Smooth muscle cell (in vitro differentiated cells): ENCODE measurements at regions not wholly inside any gene's neighbourhood (a gene's known extent, or its start where the extent isn't known, plus 50 kb on each side); places are given as distances from the start of the nearest gene placed in this dataset.

Experiments used
- DNase-seq: peaks from one replicate; lab custom pipeline; 2025; ENCODE audit not compliant: unreplicated experiment; lab: John Stamatoyannopoulos, UW
- H2AFZ ChIP-seq: fragments of 200-600 bp; sonication (generic); 2 replicates; pipeline ENCODE4 v1.6.0; 2016; ENCODE audit warnings: antibody characterized with exemption, low read depth, mild to moderate bottlenecking
- H3F3A ChIP-seq: fragments of 200-600 bp; sonication (generic); 2 replicates; pipeline ENCODE4 v1.6.0; 2017; ENCODE audit warnings: antibody characterized with exemption, low read depth
- H3K27ac ChIP-seq: fragments of 200-600 bp; sonication (generic); 2 replicates; pipeline ENCODE4 v1.5.1; 2016; ENCODE audit warnings: low read depth, mild to moderate bottlenecking
- H3K27me3 ChIP-seq: fragments of 200-600 bp; sonication (generic); 2 replicates; pipeline ENCODE4 v1.6.1; 2016; ENCODE audit warnings: low read depth, mild to moderate bottlenecking
- H3K36me3 ChIP-seq: fragments of 200-600 bp; sonication (generic); 2 replicates; pipeline ENCODE4 v1.5.1; 2016; ENCODE audit warnings: low read depth
- H3K4me1 ChIP-seq: fragments of 200-600 bp; sonication (generic); 2 replicates; pipeline ENCODE4 v1.5.1; 2016; ENCODE audit warnings: low read depth
- H3K4me2 ChIP-seq: fragments of 200-600 bp; sonication (generic); 2 replicates; pipeline ENCODE4 v1.6.0; 2016; ENCODE audit warnings: mild to moderate bottlenecking
- H3K4me3 ChIP-seq: fragments of 200-600 bp; sonication (generic); 2 replicates; pipeline ENCODE4 v1.5.1; 2016; ENCODE audit warnings: mild to moderate bottlenecking
- H3K79me2 ChIP-seq: fragments of 200-600 bp; sonication (generic); 2 replicates; pipeline ENCODE4 v1.6.0; 2016; ENCODE audit warnings: low read depth, mild to moderate bottlenecking
- H3K9ac ChIP-seq: fragments of 200-600 bp; sonication (generic); 2 replicates; pipeline ENCODE4 v1.6.0; 2016; ENCODE audit warnings: low read depth
- H3K9me3 ChIP-seq: fragments of 200-600 bp; sonication (generic); replicated peaks from 2 replicates; pipeline ENCODE4 v1.5.1; 2016; ENCODE audit warnings: low read depth
- H4K20me1 ChIP-seq: fragments of 200-600 bp; sonication (generic); 2 replicates; pipeline ENCODE4 v1.6.0; 2016; ENCODE audit warnings: low read depth
- WGBS: methylation state at CpG from one replicate; pipeline ENCODE4 v1.1.7; 2016; ENCODE audit warnings: low lambda C conversion rate; 5-methylcytosine and 5-hydroxymethylcytosine counted together
- TF ChIP-seq, protein P1 (sequence below): fragments of 200-600 bp; sonication (generic); IDR thresholded peaks from 2 replicates; pipeline ENCODE4 v1.5.1; 2017; ENCODE audit warnings: borderline replicate concordance, mild to moderate bottlenecking, antibody characterized with exemption; ENCODE audit not compliant: insufficient read depth, poor library complexity, severe bottlenecking

DNA sequence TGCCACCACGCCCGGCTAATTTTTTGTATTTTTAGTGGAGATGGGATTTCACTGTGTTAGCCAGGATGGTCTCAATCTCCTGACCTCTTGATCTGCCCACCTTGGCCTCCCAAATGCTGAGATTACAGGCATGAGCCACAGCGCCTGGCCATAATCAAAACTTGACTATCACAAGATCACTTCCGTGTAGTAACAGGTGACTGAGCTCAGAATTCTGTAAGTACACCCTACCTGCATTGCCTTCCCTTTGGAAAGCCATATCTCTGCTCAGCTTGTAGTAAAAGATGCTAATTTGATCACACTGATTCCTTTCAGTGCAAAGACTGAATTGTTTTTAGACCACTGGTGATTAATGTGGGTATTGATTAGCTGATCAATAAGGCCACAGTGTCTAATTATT lies 167.1 kb downstream of the SHOX2 start:
- no peak for DNase-seq
- H3K36me3 ChIP-seq: no peaks in the 10 kb centered on the region
- no peaks in the 10 kb centered on the region for H4K20me1 ChIP-seq
- H3K9ac ChIP-seq: no peak overlapping the region
- no peak overlapping the region for H2AFZ ChIP-seq
- no peaks in the 10 kb centered on the region for H3K79me2 ChIP-seq
- no peaks in the 10 kb centered on the region for H3K27me3 ChIP-seq
- no peaks in the 10 kb centered on the region for H3K9me3 ChIP-seq
- no peaks in the 10 kb centered on the region for H3F3A ChIP-seq
- H3K4me3 ChIP-seq: no peak overlapping the region
- TF ChIP-seq, protein P1, sequence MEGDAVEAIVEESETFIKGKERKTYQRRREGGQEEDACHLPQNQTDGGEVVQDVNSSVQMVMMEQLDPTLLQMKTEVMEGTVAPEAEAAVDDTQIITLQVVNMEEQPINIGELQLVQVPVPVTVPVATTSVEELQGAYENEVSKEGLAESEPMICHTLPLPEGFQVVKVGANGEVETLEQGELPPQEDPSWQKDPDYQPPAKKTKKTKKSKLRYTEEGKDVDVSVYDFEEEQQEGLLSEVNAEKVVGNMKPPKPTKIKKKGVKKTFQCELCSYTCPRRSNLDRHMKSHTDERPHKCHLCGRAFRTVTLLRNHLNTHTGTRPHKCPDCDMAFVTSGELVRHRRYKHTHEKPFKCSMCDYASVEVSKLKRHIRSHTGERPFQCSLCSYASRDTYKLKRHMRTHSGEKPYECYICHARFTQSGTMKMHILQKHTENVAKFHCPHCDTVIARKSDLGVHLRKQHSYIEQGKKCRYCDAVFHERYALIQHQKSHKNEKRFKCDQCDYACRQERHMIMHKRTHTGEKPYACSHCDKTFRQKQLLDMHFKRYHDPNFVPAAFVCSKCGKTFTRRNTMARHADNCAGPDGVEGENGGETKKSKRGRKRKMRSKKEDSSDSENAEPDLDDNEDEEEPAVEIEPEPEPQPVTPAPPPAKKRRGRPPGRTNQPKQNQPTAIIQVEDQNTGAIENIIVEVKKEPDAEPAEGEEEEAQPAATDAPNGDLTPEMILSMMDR: no peak
- no peak overlapping the region for H3K4me2 ChIP-seq
- H3K4me1 ChIP-seq: no peaks in the 10 kb centered on the region
- H3K27ac ChIP-seq: no peak overlapping the region
- 92% methylated on average over 4 of the region's 4 CpGs for WGBS

DNA sequence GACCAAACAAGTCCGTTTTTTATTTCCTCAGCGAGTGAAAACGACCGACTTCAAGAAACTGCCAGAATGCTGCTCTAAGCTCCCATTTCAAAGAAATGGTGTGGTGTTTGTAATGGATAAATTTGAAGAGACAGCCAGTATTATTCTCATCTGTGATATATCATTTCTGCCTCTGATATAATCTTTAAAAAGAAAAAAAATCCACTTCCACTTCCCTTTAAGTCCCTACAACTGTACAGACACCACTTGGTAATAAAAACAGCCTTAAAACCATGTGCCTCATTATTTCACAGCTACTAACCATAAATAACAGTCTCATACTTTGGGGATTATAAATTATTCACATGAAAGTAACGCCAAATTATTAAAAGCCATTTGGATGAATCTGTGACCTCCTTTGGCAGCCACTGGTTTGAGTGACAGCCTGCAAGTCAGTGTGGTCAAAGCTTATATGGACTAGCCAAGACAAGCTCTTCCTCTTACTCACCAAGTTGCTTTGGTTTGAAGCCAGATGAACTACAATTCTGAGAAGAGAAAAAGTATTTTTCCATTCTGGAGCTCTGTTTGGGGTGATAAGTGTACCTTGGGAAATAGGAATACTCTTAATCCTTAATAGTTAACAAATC lies 168.0 kb downstream of the SHOX2 start:
- WGBS: 90% methylated on average over 5 of the region's 5 CpGs
- TF ChIP-seq, protein P1: no peak
- no peak for DNase-seq

DNA sequence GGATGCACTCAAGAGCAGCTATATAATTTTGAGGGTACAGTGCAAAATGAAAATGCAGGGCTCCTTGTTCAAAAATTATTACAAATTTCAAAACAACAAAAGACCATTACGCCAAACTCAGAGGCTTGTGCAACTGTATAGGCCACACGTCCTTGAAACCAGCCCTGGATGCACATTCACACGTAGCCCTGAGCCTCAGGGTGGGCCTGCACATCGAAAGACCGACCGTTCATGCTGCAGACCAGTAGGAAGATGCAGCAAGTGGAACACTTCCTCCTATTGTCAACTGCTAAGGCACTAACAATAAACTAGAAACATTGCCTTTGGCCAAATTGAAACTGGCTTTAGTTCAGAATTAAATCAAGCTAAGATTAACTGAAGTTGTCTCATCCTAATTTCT lies 174.7 kb downstream of the SHOX2 start:
- no peak overlapping the region for H3K9ac ChIP-seq
- H3K27ac ChIP-seq: no peak overlapping the region
- no peaks in the 10 kb centered on the region for H3K27me3 ChIP-seq
- WGBS: 89% methylated on average over 6 of the region's 6 CpGs
- H3K36me3 ChIP-seq: no peaks in the 10 kb centered on the region
- H3K9me3 ChIP-seq: no peaks in the 10 kb centered on the region
- H3F3A ChIP-seq: no peaks in the 10 kb centered on the region
- no peak overlapping the region for H2AFZ ChIP-seq
- DNase-seq: no peak
- H3K4me2 ChIP-seq: no peak overlapping the region
- no peak overlapping the region for H3K4me3 ChIP-seq
- no peaks in the 10 kb centered on the region for H4K20me1 ChIP-seq
- H3K4me1 ChIP-seq: no peaks in the 10 kb centered on the region
- TF ChIP-seq, protein P1: no peak
- no peaks in the 10 kb centered on the region for H3K79me2 ChIP-seq

More for the DNA sequence above, 168.0 kb downstream of the SHOX2 start:
- Histone ChIP-seq H3K27ac (no peak overlapping the region), H3K27me3 (no peaks in the 10 kb centered on the region), H3K9ac (no peak overlapping the region), H4K20me1 (no peaks in the 10 kb centered on the region), H3K9me3 (no peaks in the 10 kb centered on the region), H3K4me2 (no peak overlapping the region), H3K79me2 (no peaks in the 10 kb centered on the region), H3K4me1 (no peaks in the 10 kb centered on the region), H2AFZ (no peak overlapping the region), H3K4me3 (no peak overlapping the region), H3F3A (no peaks in the 10 kb centered on the region), H3K36me3 (no peaks in the 10 kb centered on the region)
